Skin epidermis (tissue), 12 donors: ENCODE measurements at regions not wholly inside any gene's neighbourhood (a gene's known extent, or its start where the extent isn't known, plus 50 kb on each side); places are given as distances from the start of the nearest gene placed in this dataset.

ENCODE experiments used
- H3K27ac ChIP-seq, 21 experiments: fragments of 200-600 bp; sonication (generic) in 11 of 21; one replicate each; pipeline ENCODE4 v1.5.0; 2020; ENCODE audit warnings: mild to moderate bottlenecking in 3 of 21, inconsistent platforms in 2 of 21, moderate library complexity in 2 of 21
- H3K4me3 ChIP-seq, 7 experiments: fragments of 200-600 bp; sonication (generic) in 2 of 7; one replicate each; pipeline ENCODE4 v1.5.0; 2020; ENCODE audit warnings: inconsistent platforms in 2 of 7, mild to moderate bottlenecking in 2 of 7, moderate library complexity in 1 of 7

DNA sequence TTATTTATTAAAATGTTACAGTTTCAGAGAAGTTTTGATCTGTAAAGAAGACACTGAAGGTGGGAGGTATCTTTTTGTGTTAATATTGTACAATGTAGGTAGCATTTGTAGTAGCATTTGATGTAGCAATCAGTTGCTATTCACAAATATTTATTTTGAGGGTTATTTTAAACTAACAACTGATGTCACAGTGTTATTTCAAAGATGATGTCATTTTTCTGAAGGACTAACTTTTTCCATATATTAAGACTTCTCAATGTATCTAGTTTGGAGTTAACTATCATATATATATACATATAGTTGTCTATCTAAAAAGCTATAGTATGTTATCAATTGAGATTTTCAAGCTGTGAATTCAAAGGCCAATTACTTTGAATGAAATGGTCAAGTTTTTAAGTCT lies 1003.3 kb downstream of the DSC3 start:
- Histone ChIP-seq H3K27ac (no peak overlapping the region), H3K4me3 (no peak overlapping the region)

DNA sequence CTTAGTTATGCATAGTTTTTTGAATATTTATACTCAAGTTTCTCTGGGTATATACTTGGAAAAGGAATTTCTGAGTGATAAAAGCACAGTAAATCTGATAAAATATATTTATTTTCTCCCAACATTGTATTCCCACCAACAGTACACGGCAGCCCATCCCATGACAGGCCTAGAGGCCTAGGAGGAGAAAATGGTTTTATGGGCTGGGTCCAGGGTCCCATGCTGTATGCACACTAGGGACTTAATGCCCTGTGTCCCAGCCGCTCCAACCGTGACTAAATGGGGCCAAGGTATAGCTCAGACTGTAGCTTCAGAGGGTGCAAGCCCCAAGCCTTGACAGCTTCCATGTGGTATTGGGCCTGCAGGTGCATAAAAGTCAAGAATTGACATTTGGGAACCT lies 1007.7 kb downstream of the DSC3 start:
- H3K4me3 ChIP-seq: no peak overlapping the region
- H3K27ac ChIP-seq: no peak overlapping the region

DNA sequence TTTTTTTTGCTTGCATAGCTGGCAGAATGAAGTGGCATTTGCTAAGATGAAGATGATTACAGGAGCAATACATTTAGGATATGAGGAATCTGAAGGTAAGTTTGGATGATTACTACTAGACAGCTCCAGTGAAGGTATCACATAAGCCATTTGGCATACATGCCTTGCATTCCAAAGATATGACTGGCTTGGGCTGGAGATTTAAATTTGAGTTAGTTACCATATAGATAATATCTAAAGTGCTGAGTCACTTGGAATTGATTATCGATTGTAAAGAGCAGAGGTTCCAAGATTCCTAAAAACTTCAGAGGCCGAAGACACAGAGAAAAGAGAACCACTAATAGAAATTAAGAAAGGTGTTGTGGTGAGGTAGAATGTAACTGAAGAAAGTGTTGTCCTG lies 1026.4 kb downstream of the DSC3 start:
- Histone ChIP-seq H3K27ac (no peak overlapping the region), H3K4me3 (no peak overlapping the region)

DNA sequence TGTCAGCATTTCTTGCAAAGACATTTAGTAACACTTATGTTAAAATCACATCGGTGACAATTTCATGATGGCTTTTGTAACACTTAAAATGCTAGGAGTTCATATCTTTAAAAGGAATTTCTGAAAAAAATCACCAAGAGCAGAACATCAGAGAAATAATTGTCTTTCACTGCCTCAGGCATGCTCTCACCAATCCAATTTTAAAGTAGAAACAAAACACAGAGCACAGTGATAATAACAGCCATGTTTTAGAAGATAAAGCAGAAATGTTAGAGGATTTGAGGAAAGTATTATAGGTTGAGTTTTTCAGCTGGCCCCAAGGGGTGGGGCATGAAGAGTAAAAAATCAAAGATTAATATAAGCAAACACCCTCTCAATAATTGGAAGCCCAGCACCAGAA lies 1037.6 kb downstream of the DSC3 start:
- no peak overlapping the region for H3K4me3 ChIP-seq
- H3K27ac ChIP-seq: no peak overlapping the region

DNA sequence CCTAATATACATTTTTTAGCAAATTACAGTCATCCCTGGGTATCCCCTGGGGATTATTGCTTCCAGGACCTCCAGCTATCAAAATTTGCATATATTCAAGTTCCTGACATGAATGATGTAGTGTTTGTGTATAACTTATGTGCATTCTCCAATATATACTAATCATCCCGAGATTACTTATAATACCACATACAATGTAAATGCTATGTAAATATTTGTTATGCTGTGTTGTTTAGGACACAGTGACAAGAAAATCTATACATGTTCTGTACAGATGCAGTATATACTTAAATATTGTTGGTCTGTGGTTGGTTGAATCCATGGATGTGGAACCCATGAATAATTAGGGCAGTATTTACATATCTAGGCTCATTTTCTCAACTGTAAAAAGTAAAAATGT lies 1060.3 kb downstream of the DSC3 start:
- Histone ChIP-seq H3K27ac (no peak overlapping the region), H3K4me3 (no peak overlapping the region)

DNA sequence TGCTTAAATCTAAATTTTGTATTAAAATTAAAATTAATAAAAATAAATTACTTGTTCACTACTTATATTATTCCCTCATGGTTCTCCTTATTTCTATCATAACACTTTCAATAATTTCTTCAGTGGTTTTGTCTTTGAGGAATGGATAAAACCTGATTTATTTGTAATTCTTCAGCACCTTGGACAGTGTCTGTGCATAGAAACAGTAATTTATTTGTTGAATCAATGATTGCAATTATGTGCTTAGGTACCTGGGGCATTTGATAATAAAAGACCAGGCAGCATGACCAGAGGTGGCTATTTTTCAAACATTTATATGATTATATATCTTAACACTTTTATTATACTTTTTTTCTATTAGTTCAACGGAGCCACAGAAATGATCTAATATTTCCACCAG lies 1062.7 kb downstream of the DSC3 start:
- Histone ChIP-seq H3K4me3 (no peak overlapping the region), H3K27ac (no peak overlapping the region)

DNA sequence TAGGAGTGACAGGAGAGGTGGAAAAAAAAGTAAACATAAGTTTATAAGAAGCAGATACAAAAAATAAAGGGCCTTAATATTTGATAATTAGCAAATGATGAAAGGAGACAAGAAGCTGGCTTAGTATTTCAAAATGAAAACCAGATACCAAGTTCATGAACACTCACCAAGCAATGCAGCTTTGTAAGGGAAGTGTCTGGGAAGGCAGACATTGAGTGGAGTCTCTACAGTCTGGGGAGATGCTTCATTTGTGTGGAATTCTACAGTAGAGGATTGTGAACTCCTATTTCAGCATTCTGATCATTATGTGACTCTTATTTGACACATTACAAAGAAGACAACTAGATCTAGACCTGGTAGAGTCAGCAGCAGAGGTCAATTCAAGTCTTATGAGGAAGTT lies 1072.7 kb downstream of the DSC3 start:
- Histone ChIP-seq H3K4me3 (no peak overlapping the region), H3K27ac (no peak overlapping the region)

DNA sequence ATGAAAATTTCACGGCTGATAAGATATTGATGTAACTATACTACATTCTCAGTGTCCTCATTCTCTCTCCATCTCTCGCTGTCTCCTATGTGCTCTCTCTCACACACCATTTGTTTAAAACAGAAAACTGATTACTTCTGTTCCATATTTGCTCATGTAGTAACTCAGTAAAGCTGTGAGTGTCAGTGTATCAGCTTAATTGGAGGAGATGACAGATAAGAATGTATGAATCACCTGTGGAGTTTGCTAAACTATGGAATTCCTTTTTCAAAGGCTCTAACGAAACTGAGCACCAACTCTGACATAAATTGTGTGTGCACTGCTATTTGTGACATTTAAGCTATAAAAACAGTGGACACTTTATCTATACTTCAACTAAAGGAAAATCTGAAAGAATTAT lies 1080.0 kb downstream of the DSC3 start:
- Histone ChIP-seq H3K4me3 (no peak overlapping the region), H3K27ac (no peak overlapping the region)

DNA sequence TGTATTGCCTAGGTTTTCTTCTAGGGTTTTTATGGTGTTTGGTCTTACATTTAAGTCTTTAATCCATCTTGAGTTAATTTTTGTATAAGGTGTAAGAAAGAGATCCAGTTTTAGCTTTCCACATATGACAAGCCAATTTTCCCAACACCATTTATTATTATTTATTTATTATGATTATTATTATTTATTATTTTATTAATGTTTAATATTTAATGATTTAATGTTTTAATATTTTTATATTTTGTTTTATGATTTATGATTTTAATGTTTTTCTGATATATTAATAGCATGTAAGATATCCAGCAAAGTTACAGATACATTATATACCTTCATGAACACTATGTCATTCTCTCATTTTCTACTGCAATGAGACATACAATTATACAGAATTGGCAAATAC lies 1082.0 kb downstream of the DSC3 start:
- Histone ChIP-seq H3K27ac (no peak overlapping the region), H3K4me3 (no peak overlapping the region)

DNA sequence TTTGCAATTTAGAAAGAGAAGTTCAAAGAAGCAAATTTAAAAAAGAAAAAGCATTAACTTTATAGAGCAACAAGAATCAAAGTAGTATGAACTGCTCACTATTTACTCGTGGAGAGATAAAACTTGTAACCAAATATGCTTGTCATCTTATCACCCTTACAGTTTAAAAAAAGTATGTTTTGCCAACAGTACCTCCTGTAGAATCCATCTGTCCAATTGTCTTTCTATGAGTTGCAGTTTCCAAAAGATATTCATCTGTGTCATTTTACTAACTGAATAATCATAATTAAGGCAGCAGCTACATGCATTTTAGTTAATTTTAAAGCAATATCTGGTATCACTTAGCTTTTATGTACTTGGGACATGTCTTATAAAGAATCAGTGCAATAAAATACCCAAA lies 1112.3 kb downstream of the DSC3 start:
- H3K4me3 ChIP-seq: no peak overlapping the region
- no peak overlapping the region for H3K27ac ChIP-seq

DNA sequence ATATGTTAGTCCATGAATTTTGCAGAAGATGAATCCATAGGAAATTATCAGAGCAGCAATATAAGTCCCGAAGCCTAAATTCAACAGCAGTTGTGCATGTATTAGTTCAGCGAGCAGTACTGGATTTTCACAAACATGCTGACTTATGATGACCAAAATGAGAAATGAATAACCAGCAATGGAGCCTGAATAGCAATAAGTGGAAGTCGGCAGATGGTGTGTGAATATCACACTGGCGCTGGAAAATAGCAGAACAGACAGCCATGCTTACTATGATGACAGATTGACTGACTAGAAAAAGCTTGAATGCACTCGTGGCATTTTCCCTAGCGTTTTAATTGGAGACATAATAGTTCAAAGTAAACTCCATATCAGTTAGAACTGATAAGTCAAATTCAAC lies 1114.5 kb downstream of the DSC3 start:
- H3K27ac ChIP-seq: no peak overlapping the region
- no peak overlapping the region for H3K4me3 ChIP-seq

DNA sequence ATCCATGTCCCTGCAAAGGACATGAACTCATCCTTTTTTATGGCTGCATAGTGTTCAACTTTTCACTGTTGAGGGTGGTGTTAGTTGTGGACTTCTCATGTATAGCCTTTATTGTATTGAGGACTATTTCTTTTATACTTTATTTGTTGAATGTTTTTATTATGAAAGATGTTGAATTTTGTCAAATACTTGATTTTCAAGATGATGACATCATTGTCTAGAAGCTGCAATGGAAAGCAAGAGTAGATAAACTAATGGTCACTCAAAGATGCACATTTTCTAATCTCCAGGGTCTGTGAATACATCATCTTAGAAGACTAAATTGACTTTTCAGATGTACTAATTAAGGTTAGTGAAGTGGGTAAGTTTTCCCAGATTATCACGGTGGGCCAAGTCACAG lies 1117.0 kb downstream of the DSC3 start:
- H3K4me3 ChIP-seq: no peak overlapping the region
- no peak overlapping the region for H3K27ac ChIP-seq

DNA sequence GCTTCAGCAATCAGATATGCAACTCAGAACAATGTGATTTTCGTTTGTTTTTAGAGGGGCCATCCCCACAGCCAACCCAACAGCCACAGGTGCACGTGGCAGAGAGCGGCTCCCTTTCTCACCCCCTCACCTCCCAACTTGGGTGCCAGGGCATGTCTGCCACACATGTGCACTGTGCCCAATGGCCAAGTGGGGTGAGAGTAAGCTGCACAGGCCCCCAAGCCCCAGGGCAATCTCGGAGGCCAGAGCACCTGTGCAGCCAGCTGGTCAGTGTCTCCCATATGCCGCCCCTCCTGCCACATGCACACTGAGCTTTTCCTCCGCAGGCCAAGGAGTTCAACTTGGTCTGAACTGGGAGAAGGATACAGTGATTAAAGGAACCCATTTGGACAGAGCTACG lies 1130.2 kb downstream of the DSC3 start:
- H3K4me3 ChIP-seq: no peak overlapping the region
- H3K27ac ChIP-seq: no peak overlapping the region

DNA sequence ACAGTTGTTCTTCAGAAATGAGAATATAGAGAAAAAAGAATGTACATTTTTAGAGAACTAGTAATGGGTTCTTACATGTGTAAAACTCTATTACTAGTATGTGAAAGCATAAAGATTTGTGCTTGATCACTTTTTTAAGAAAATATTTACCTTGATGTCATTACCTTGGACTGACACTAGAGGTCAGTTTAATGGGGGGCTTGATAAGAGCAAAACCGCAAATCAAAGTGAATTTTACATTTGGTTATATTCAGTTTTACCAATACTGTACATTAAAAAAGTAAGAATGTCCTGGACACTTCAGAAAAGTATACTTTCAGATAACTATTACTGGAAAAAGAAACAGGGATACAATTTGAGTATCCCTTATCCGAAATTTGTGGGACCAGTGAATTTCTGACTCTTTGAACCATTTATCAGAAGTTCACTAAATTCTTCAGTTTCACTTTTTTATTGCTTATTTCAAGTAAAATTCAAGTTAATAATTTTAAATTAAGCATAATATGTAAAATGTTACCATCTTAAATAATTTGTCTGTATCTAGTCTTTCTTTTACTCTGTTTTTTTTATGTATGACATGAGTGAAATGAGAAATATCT lies 1149.5 kb downstream of the DSC3 start:
- Histone ChIP-seq H3K4me3 (no peak overlapping the region), H3K27ac (no peak overlapping the region)

DNA sequence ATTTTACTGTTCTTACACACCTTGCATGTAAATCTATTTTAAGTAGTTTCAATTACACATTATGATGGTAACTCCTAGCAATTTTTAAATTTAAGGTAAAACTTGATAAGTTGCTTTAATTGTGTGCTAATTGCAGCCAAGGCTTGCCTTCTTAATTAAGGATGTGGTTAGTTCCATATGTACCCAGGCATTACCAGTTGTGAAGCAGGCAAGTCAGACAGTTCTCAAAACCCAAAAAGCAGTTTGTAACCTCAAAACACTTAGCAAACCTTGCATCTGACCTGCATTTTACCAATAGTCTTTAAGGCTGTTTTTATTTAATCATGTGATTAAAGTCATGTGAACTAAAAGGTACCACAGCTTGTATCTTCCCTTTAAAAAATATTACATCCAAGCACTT lies 1159.4 kb downstream of the DSC3 start:
- H3K27ac ChIP-seq: no peak overlapping the region
- H3K4me3 ChIP-seq: no peak overlapping the region

DNA sequence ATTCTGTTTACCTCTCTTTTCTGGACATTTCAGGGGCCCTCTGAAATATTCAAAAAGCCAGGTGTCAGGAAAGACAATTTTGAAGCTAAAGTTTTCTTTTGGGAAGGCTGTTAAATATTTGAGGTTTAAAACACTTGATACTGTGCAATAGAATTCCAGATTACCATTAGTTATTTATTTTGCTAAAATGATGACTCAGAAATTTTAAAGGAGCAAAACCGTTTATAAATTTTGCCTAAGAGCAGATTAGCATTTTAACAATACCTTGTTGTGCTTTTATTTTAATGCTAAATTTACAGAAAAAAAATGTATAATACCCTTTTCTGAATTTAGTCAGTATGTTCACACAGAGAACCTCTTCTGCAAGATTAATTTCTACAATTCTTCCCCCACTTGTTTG lies 1159.9 kb downstream of the DSC3 start:
- Histone ChIP-seq H3K27ac (no peak overlapping the region), H3K4me3 (no peak overlapping the region)

DNA sequence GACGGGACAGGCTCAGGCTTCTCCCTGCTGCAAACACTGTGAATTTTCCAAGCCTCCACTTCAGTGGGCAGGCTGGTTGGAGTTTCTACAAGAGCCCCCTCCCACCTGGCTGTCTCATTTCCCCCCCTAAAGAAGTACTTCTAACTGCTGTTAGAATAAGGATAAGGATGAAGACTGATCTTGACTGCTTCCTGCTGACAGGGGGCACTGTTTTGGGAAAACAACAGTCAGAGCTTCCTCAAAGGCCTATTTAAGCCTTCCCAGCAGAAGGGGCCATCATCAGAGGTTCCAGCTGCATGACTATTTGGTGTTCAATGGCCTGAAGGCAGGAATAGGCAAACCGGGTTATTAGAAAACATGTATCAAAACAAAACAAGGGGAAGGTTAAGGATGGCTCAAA lies 1162.8 kb downstream of the DSC3 start:
- no peak overlapping the region for H3K4me3 ChIP-seq

DNA sequence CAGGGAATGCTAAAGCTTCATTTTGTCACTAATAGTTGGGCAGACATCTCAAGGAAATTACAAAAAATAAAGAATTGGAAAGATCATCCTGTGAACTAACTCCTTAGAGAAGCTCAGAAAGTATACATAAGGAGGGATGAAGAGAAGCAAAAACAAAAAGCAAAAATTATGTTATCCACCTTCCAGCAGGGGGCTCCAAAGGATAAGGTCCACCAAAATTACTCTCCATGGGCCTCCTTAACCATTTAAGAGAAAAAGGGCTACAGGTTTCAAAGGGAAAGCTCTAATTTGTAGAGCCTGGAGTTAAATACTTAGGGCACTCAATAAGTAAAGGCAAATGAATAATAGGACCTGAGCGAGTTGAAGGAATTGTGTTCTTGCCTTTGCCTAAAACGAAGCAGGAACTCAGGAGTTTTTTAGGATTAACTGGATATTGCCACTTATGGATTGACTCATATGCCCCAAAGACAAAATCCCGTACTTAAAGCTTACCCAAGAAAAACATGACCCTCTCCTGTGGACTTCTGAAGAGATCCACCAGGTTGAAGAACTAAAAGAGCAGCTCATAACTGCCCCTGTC lies 1167.9 kb downstream of the DSC3 start:
- Histone ChIP-seq H3K27ac (no peak overlapping the region), H3K4me3 (no peak overlapping the region)

More for the DNA sequence above, 1162.8 kb downstream of the DSC3 start:
- H3K27ac ChIP-seq: no peak overlapping the region

DNA sequence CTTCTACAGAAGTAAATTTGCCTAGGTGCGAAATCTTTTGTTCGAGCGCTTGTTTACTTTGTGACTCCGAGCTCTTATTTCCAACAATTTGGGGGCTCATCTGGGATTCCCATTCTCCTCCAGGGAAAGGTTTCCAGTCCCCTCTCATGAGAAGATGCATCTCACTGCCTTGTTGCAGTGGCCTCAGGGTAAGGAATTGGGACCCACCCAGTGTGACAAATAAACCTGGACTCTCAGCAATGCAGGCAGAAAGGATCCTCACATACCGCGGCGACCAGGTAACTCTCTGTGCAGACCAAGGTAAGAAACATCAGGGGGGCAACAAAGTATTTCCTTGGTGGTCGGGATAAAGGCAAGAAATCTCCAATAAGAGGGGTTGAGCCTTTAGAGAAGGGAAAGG lies 1169.3 kb downstream of the DSC3 start:
- H3K4me3 ChIP-seq: no peak overlapping the region
- no peak overlapping the region for H3K27ac ChIP-seq

DNA sequence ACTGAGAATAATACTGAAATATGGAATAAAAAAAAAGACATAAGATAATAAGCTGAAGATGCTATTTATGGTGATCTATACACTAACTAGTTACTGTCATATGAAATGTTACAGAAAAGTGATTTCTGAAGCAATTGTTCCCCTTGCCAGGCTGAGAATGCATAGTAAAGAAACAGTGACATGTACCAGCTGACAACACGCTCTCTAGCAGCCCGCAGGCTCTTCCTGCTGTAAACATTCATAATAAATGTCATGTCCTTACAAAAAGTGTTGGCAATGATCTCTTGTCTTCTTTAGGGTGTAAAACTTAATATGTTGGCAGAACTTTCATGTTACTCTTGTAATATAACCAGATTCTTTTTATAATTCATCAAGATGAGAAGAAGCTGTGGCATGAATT lies 1171.3 kb downstream of the DSC3 start:
- H3K4me3 ChIP-seq: no peak overlapping the region
- no peak overlapping the region for H3K27ac ChIP-seq

DNA sequence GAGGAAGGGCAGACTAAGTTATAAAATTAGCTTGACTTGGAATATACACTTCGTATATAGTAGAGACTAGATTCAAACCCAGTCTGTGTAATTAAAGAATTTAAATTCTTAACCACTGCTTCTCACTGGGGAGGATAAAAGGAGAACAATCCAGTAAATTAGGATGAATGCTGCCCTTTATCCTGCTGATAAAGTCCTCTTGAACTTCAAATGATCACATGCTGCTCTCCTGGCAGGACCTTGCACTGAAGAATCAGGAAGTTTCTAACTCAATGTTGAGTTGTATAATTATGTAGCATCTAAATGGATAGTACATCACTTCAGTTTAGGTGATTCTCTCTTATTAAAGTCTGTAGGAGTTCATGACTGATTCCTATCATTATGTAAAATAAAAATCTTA lies 1179.7 kb downstream of the DSC3 start:
- no peak overlapping the region for H3K4me3 ChIP-seq
- no peak overlapping the region for H3K27ac ChIP-seq

DNA sequence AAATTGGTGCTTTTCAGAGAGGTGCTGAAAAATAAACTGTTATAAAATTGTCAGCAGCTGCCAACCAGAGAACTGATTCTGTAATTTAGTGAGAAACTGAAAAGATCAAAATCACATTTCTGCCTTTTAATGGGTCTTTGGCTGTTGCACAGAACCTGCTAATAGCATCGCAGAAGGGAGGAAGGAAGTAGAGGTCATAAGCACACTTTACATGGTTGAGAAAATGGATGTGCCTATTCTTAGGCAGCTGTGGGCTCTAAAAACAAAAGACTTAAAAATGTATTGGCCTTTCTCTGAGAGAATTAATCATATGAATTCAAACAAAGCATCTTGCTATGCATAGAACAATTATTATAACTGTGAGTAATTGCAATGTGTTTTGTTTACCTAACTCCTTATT lies 1186.9 kb downstream of the DSC3 start:
- Histone ChIP-seq H3K27ac (no peak overlapping the region), H3K4me3 (no peak overlapping the region)
